ENCODE measurements at regions not wholly inside any gene's neighbourhood (a gene's known extent, or its start where the extent isn't known, plus 50 kb on each side); places are given as distances from the start of the nearest gene placed in this dataset.

DNA sequence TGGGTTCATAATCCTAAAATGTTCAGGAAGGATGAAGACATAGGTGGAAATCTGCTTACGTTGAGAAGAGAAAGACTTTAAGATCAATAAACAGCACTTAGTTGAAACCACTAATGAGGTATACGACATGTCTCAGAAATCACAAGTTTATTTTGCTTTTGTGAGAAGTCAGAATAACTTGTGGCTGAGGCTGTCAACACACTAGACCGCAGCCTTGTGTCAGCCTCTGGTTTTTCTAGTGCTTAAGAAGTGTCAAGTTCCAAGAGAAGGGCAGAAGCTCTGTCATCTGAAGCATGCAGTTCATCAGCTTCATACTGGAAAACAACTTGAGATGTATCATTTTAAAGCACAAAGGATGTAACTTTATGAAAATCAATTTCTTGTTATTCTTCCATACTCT, 420.9 kb downstream of the METTL15 start:
- DNase-seq (ENCODE audit: low spot score): peak; percentile 31

DNA sequence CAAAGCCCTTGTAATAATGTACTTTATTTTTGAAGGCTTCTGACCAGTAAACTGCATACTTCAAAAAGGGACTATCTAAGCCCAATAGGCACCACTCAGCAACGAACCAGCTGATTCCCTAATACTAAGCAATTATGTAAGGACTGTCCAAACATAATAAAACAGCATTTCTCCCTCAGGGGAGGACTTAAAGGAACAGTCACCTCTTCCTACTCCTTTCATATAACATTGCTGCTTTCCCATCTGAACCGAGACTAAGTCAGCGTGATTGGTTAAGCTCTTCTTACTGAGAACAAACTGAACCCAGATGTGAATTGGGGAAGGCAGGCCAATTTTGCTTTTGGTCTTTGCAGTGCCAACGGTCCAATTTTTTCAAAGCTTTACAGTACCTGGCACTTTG, 420.0 kb downstream of the METTL15 start:
- peak; percentile 33 for DNase-seq (ENCODE audit: low spot score)

DNA sequence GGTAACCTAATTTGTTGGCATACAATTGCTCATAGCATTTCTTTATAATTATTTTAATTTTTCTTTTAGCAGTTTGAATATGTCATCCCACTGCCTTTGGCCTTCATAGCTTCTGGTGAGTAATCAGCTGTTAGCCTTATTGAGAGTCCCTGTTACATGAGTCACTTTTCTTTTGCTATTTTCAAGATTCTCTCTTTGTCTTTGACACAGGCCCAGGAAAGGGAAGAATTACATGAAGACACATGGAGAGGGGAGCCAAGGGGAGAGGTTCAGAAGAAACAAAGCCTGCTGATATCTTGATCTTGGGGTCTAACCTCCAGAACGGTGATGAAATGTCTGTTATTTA, 418.2 kb downstream of the METTL15 start:
- no peak for DNase-seq (ENCODE audit: low spot score)

DNA sequence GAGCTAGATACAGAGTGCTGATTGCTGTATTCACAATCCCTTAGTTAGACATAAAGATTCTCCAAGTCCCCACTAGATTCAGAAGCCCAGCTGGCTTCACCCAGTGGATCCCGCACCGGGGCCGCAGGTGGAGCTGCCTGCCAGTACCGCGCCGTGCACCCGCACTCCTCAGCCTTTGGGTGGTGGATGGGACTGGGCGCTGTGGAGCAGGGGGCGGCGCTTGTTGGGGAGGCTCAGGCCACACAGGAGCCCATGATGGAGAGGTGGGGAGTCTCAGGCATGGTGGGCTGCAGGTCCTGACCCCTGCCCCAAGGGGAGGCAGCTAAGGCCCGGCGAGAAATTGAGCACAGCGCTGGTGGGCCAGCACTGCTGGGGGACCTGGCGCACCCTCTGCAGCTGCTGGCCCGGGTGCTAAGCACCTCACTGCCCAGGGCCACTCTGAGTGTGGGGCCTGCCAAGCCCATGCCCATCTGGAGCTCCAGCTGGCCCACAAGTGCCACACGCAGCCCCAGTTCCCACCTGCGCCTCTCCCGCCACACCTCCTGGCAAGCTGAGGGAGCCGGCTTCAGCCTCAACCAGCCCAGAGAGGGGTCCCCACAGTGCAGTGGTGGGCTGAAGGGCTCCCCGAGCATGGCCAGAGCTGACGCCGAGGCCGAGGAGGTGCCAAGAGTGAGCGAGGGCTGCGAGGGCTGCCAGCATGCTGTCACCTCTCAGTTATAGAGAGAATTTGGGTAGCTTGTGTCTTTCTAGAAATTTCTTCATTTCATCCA, 417.6 kb downstream of the METTL15 start:
- no peak for DNase-seq (ENCODE audit: low spot score)

DNA sequence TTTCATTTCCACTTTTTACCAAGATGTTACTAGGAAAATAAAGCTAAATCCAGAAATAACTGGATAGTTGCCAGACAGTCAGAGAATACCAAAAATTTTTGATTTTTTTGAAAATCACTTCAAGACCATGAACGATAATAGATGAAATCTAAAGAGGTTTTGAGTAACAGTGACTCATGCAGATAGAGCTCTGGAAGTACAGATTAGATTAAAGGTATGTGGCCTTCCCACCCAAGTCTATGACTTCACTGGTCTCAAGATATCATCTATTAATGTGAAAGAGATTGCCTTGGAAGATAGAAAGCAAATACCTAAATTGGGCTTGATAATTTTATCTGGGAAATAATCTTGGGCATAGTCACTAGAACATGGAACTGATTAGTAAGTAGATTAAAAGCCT, 415.9 kb downstream of the METTL15 start:
- DNase-seq (ENCODE audit: low spot score): no peak

DNA sequence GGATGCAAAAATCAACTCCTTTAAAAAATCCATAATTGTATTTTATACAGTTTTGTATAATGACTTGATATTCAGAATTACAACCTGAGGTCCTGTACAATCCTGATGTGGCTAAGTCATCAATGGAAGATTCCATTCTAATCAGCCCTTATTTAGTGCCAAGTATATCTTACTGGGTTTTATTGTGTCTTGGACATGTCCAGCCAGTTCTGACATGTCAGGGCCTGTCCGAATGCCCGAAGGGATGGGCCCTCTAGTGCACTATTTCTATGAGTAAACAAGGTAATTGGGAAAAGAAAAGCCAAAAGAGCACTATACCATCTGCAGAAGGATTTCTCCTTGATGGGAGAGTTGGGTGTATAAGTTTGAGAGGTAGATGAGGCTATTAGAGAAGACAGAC, 412.9 kb downstream of the METTL15 start:
- no peak for DNase-seq (ENCODE audit: low spot score)

DNA sequence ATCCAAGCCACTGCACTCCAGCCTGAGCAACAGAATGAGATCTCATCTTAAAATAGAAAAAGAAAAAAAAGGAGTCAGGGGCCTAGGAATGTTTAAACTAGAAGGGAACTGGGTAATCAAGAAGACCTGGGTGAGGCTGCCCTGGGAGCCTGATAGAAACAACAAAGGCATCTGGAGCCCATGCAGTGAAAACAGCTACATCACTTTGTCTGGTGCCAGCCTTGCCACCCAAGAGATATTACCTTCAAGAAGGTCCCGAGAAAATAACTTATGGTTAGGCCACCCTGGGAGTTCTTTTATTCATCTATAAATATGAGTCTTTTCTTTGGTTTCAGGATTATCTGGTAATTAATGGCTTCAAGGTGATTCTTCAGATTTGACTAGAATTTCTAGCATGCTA, 412.1 kb downstream of the METTL15 start:
- no peak for DNase-seq (ENCODE audit: low spot score)

DNA sequence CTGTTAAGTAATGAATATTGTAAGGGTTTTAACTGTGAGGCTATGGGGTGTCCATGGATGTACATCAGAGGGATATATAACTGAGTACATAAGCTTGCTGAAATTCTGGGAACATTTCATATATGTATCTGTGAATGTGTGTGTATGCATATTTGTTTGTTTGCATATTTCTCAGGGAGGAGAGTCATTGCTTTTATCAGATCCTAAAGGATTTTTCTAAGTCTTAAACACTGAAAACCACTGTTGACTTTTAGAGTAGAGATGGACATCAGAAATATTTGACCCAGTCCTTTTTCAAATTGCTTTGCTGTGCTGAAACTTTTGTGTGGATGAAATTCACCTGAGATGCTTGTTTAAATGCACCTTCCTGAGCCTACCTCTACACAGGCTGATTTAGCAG, 410.6 kb downstream of the METTL15 start:
- DNase-seq (ENCODE audit: low spot score): no peak

DNA sequence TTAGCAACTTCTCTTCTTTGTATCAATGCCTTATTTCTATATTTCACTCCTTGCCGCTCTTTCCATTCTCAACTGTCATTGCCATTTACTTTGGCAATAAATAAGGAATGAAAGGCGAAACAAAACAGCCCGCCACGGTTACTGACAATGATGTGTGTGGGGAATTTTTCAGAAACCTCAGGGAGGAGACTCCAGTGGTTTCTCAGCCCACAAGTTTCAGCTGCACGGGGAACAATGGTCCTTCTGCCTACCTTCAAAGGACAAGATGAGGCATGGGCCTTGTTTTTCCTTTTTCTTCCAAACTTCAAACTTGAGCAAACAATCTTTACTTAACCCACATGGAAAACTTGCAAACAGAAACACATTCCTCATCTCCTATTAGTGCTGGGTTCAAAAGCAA, 409.4 kb downstream of the METTL15 start:
- no peak for DNase-seq (ENCODE audit: low spot score)

DNA sequence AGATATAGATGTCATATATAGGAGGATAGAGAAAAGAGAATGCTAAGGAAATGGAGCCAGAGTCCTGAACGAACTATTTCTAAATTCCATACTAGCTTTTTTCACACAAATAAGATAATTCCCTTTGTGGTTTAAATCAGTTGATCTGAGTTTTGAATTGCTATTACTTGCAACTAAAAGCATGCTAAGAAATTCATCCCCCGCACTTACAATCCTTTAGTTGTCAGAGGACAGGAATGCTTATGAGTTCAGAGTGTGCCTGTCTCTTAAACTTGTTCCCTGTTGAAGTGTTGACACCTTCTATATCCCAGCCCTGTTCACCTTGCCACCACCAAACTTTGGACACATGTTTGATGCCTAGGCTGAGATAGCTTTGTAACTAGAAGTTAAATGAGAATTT, 406.2 kb downstream of the METTL15 start:
- no peak for DNase-seq (ENCODE audit: low spot score)

DNA sequence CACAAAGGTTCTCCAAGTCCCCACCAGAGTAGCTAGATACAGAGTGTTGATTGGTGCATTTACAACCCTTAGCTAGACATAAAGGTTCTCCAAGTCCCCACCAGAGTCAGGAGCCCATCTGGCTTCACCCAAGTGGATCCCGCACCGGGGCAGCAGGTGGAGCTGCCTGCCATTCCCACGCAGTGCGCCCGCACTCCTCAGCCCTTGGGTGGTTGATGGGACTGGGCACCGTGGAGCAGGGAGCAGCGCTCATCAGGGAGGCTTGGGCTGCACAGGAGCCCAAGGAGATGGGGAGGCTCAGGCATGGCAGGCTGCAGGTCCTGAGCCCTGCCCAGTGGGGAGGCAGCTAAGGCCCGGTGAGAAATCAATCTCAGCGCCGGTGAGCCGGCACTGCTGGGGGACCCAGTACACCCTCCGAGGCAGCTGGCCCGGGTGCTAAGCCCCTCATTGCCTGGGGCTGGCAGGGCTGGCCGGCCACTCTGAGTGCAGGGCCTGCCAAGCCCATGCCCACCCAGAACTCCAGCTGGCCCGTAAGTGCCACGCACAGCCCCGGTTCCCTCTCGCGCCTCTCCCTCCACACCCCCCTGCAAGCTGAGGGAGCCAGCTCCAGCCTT, 404.1 kb downstream of the METTL15 start:
- DNase-seq (ENCODE audit: low spot score): no peak

DNA sequence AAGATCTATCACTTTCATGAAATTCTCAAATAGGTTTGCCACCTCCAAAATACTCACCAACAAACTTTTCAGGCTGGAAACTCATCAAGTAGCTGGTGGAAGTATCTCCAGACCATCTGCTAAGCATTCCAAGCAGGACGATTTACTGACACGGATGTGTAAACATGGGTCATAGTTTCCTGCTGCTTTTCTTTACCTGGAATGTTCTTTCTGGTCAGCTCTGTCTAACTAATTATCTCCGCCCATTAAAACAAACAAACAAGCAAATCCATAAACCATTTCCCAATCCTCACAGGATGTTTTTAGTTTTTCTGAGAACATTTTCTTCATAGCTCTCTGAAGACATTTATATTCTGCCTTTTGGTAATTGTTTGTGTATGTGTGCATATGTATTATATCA, 397.0 kb downstream of the METTL15 start:
- no peak for DNase-seq (ENCODE audit: low spot score)

DNA sequence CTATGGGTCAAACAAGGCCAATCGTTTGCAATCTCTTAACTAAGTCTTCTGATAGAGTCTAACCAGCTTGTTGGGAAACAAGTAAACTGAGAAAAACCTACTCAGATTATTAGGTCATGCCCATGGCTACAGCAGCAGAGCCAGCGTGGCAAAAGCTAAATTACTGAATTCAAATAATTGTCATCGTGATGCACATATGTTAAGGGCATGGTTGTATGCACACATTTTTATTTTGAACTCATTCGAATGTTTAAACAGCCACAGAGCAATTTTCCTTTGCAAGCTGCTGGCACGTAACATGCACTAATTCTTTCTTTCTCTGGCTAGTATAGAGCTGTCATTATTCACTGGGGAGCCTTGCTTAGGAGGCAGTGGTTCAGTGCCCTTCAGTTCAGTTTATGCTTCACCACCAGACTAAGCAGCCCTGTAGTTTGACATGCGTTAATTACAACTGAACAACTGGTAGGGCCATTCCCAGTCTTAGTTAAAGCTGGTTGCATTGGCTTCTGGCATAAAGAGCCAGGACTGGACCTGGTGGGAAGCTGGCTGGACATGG, 396.4 kb downstream of the METTL15 start:
- DNase-seq (ENCODE audit: low spot score): no peak

DNA sequence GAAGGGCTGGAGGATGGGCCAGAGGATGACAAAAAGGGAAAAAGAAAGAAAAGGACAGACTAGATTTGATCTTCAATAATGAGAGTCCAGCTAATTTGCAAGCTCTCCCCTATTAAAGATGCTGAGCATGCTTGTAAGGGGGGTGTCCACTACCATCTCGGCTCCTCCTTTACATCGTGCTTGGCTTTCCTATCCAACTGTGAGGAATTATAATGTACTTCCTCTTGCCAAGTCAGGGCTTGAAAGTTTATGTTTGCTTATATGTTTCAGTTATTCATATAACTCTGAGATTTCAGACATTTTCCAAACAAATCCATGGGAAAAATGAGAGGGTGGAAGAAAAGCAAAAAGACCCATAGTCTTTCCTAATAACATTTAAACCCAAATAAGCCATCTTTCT, 387.1 kb downstream of the METTL15 start:
- no peak for DNase-seq (ENCODE audit: low spot score)

DNA sequence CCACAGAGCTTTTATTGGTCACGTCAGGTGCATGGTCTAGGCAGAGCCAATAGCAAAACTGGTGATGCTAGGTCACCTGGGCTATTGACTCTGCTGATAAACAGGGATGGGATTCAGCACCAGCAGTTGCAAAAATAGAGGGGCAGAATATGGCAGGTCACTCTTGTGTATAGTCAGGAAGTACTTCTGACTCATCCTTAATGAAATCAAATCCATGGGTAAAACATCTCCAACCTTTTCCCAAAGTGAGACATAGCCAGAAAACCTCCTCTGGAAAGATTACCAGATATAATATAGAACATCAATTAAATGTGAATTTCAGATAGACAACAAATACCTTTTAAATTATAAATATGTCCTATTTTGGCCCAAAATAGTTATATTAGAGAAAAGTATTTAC, 383.2 kb downstream of the METTL15 start:
- no peak for DNase-seq (ENCODE audit: low spot score)

DNA sequence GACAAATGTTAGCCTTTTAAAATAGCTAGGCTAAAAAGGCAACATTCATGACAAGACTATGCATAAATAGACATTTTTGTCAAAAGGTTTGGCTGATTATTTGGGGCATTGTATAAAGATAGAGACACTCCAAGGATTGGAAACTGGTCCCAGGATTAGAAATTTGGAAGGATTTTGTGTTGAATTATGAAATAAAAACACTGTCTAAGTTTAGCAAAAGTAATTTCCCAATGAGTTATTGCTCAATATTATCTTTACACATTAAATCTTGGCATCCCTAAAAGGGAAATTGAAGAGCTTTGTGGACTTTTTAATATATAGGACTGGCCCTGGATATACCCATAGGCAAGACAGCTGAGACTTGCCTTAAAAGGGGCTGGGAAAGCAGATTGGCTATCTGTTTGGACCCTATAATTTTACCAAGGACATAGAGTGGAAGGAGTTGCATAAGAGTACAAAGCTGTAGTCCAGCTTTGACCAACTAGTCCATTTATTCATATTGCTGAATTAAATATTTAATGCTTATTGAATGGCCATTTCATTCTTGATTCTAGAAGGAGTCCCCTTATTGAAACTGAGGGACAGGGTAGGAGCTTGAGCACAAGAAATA, 382.7 kb downstream of the METTL15 start:
- no peak for DNase-seq (ENCODE audit: low spot score)

DNA sequence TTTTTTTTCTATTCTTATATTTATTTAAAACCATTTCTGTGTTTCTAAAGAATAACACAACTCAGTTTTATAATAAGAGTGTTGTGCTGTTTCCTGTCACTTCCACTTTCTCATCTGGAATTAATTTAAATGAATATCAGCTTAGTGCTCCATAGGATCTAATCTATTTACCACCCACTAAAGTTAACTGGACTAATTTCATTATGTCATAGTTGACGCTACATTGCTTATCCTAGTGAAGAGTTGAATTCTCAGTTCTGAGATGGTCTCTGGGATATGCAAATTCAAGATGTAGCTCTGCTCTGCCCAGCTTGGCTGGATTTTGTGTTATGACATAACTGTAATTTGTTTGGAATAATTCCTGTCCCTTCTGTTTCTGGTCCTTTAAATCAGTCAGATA, 380.1 kb downstream of the METTL15 start:
- DNase-seq (ENCODE audit: low spot score): no peak

DNA sequence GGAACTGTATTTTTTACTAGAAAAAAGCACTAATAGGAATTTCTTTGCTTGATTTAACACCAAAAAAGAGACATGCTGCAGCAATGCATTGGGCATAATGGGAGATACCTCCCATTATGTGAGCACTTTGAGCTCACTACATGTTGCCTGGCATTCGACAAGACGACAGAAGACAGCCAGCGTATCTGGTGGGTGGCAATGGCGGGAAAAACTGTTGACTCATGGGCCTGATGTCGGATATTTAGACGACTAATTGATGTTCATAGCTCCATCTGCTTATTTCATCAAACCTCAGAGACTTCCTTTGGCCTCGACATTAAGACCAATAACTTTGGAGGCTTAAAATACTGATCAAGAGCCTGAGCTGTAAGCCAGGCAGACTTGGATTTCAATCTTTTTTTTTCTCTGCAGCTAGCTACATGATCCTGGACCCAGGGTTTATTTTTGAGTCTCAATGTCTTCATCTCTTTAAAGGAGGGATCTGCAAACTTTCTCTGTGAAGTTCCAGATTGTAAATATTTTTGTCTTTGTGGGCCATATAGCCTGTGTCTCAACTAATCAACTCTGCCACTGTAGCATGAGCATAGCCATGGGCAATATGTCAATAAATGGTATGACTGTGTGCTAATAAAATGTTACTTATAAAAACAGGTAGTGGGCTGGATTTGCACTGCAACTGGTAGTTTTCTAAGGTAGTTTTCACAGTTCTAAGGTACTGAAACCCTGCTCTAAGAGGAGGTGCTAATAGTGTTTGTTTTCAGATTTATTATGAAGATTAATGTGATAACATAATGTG, 375.1 kb downstream of the METTL15 start:
- DNase-seq (ENCODE audit: low spot score): no peak

DNA sequence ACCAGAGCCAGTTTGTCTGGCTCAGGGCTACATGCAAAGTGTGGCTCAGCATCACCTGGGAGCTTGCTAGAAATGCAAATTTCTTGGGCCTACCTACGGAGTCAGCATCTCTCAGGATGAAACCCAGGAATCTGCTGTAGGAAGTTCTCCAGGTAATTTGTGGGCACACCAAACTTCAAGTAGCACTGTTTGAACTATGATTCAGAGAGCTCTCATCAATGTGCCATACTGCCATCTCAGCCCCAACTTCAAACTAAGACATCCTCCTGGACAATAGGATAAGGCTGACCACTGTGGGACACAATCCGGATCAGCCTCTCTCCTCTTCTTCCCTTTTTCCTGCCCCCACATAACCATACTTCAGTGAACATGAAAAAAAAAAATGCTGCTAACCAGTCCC, 374.5 kb downstream of the METTL15 start:
- no peak for DNase-seq (ENCODE audit: low spot score)

DNA sequence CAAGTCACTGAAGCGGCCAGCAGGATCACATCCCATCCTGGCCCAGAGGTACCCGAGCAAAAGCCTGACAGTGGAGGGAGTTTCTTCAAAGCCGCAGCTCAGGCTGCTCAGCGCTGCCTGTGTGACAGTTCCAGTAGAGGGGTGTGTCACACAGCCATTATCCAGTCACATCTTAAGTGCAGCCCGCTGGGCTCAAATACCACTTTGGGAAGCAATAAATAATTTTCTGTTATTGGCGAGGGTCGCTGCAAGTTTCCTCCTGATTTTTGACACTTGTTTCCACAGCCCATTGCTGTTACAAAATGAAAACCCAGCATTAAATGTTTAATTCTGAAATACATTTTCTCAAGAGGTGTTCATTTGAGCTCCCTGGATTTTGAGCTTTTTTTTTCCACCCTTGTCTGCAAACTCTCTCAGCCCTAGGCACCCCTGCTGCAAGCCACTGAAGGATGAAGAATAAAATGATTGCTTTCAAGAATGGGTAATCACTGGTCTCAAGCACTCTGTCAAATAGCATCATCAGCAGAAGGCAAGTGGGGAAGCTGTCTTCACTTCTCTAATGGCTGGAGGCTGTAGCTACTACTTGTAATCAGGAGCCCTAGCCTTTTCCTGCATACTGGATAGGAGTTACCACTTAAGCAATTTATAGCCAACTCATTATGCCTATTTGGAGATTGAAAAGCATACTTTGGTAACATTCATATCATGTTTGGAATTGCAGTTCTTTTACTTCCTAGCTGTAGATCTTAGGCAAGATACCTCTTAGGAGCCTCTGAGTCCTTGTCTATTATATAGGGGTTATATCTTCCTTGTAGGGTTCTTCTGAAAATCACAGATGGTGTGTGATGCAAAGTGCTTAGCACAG, 373.7 kb downstream of the METTL15 start:
- no peak for DNase-seq (ENCODE audit: low spot score)

DNA sequence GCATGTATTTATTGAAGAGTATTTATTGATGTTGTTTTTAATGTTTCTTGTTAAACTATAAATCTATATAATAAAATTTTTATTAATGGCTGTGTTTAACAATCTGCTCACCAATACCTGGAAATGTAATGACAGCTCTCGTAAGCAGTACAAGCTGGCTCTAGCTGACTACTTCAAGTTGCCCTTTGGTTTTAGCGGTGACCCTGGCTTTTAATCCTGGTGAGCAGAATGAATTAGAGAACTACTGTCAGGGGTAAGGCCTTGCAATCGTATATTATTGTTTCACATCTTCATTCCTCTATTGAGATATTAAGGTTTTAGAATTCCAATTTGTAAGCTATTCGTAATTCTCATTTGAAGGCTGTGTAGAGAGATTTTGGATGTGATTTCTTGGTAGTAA, 372.2 kb downstream of the METTL15 start:
- DNase-seq (ENCODE audit: low spot score): no peak

DNA sequence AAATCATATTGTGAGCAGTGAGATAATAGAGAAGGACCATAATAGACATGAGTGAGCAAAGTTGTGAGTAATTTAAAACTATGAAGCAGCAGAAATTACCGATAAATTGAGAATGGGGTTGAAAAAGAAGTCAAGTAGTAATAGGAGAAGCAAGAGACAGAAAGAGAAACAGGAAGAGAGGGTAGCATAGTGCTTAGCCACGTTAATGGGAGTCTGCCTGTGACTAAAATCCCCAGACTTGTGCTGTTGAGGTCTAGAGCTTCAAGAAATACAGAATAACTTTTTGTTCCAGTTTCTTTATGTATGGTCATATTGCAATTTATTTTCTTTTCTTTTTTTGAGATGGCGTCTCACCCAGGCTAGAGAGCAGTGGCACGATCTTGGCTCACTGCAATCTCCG, 368.7 kb downstream of the METTL15 start:
- DNase-seq (ENCODE audit: low spot score): no peak
